H1 (cell line): ENCODE measurements at regions not wholly inside any gene's neighbourhood (a gene's known extent, or its start where the extent isn't known, plus 50 kb on each side); places are given as distances from the start of the nearest gene placed in this dataset.

ENCODE experiments used
- USF2 ChIP-seq: IDR thresholded peaks from 2 replicates; pipeline ENCODE4 v1.6.1; 2011; ENCODE audit warnings: low read length, improper control_type of control experiment

- TF ChIP-seq USF2, result no peak
Measured at GRCh38 chr18:75132098-75132870, 76.7 kb downstream of the PTGR3 start (continued).
